ENCODE measurements at regions not wholly inside any gene's neighbourhood (a gene's known extent, or its start where the extent isn't known, plus 50 kb on each side); places are given as distances from the start of the nearest gene placed in this dataset.

- ChIA-PET POLR2A (no interaction called here), CTCF (no interaction called here)
- BruUV-seq (replicated peaks): no TSS peak
- H3K4me2 ChIP-seq (ENCODE audit: insufficient read depth, low read length): no peak overlapping the region
- no peak overlapping the region for H3K27ac ChIP-seq (ENCODE audit: insufficient read depth, low read depth, low read length)
- DNase-seq (ENCODE audit: low read depth, low spot score): no peak
- H3K27me3 ChIP-seq (ENCODE audit: control insufficient read depth in 2 of 2, insufficient read depth in 2 of 2, low read length in 2 of 2): no peaks in the 10 kb centered on the region
- TF ChIP-seq MYC (IDR thresholded peaks at IDR 0.05; ENCODE audit: low read depth, low read length): no peak
- no peak for TF ChIP-seq EZH2 (IDR thresholded peaks at IDR 0.05; ENCODE audit: borderline replicate concordance, low read depth, low read length, severe bottlenecking)
- no peak for TF ChIP-seq POLR2A (IDR thresholded peaks at IDR 0.05; ENCODE audit: low read depth, low read length)
- TF ChIP-seq MAX (IDR thresholded peaks at IDR 0.05; ENCODE audit: insufficient read depth, insufficient read length): no peak
- TF ChIP-seq POLR2AphosphoS5 (IDR thresholded peaks at IDR 0.05; ENCODE audit: insufficient read depth, low read depth, low read length): no peak
- no peak for TF ChIP-seq FOS (IDR thresholded peaks at IDR 0.05; ENCODE audit: borderline replicate concordance, insufficient read depth, low read length)
- no peak for TF ChIP-seq CTCF (IDR thresholded peaks at IDR 0.05; ENCODE audit: extremely low read depth in 1 of 2, insufficient read depth in 1 of 2, low read depth in 1 of 2, low read length in 2 of 2)
- no peak for TF ChIP-seq GATA2 (IDR thresholded peaks at IDR 0.05; ENCODE audit: insufficient read depth, insufficient read length, low read depth, low read length)
- no peak for TF ChIP-seq JUN (IDR thresholded peaks at IDR 0.05; ENCODE audit: borderline replicate concordance, insufficient read depth, insufficient read length, low read depth)
- no peak overlapping the region for H3K4me3 ChIP-seq (replicated peaks in 1 of 3; ENCODE audit: insufficient read depth in 1 of 3, low read depth in 1 of 3, low read length in 3 of 3)
- H3K9me1 ChIP-seq (replicated peaks; ENCODE audit: control insufficient read depth, extremely low read depth, insufficient read depth, low read length): no peaks in the 10 kb centered on the region
- H2AFZ ChIP-seq (ENCODE audit: low read depth, low read length): no peak overlapping the region
- no peak overlapping the region for H3K9ac ChIP-seq (replicated peaks; ENCODE audit: extremely low read depth, insufficient read depth, low read length)
- H4K20me1 ChIP-seq (replicated peaks; ENCODE audit: control insufficient read depth, extremely low read depth, insufficient read depth, low read length): no peaks in the 10 kb centered on the region
- dilution Hi-C loops (cut with MboI; ENCODE audit: extremely low pct_ligation_motif_present, low sequenced_read_pairs): no loop called here
- no peaks in the 10 kb centered on the region for H3K36me3 ChIP-seq (ENCODE audit: control insufficient read depth in 2 of 2, extremely low read depth in 1 of 2, insufficient read depth in 2 of 2, low read length in 2 of 2)
- H3K4me1 ChIP-seq (ENCODE audit: control insufficient read depth, extremely low read depth, insufficient read depth, low read length): no peaks in the 10 kb centered on the region
- intact Hi-C loops (cut with micrococcal nuclease): no loop called here
- H3K79me2 ChIP-seq (ENCODE audit: control insufficient read depth, insufficient read depth, low read length): no peaks in the 10 kb centered on the region
- no peaks in the 10 kb centered on the region for H3K9me3 ChIP-seq (replicated peaks; ENCODE audit: control insufficient read depth, insufficient read depth, low read length)
- no peak for FAIRE-seq
Observed at GRCh38 chr14:71487941-71488340, 444.3 kb upstream of the RGS6 start.
